H9 (cell line): ENCODE measurements at regions not wholly inside any gene's neighbourhood (a gene's known extent, or its start where the extent isn't known, plus 50 kb on each side); places are given as distances from the start of the nearest gene placed in this dataset.

Experiments
- DNase-seq: peaks from one replicate; pipeline ENCODE4 v3.0.0-alpha.2; 2017
- H2AFZ ChIP-seq: one replicate; pipeline ENCODE4 v1.6.1; 2013; ENCODE audit warnings: mild to moderate bottlenecking, low read length, control low read depth, moderate library complexity
- H2AK5ac ChIP-seq: 2 replicates; pipeline ENCODE4 v1.6.1; 2013; ENCODE audit warnings: low read length, control low read depth, mixed read lengths; ENCODE audit not compliant: insufficient read length
- H2BK120ac ChIP-seq: one replicate; pipeline ENCODE4 v1.6.1; 2013; ENCODE audit warnings: low read depth, mild to moderate bottlenecking, low read length, control low read depth, inconsistent platforms; ENCODE audit not compliant: poor library complexity, severe bottlenecking
- H2BK12ac ChIP-seq: 2 replicates; pipeline ENCODE4 v1.6.1; 2013; ENCODE audit warnings: low read length, control low read depth, mixed read lengths, low read depth; ENCODE audit not compliant: insufficient read length
- H2BK15ac ChIP-seq: 2 replicates; pipeline ENCODE4 v1.6.1; 2013; ENCODE audit warnings: low read depth, low read length, control low read depth
- H2BK20ac ChIP-seq: one replicate; pipeline ENCODE4 v1.6.1; 2013; ENCODE audit warnings: low read depth, mild to moderate bottlenecking, low read length, control low read depth, inconsistent platforms; ENCODE audit not compliant: poor library complexity, severe bottlenecking
- H2BK5ac ChIP-seq: 2 replicates; pipeline ENCODE4 v1.6.1; 2013; ENCODE audit warnings: low read length, control low read depth, mixed read lengths; ENCODE audit not compliant: insufficient read length
- H3K14ac ChIP-seq: 2 replicates; pipeline ENCODE4 v1.6.1; 2013; ENCODE audit warnings: low read length, control low read depth; ENCODE audit not compliant: insufficient read depth
- H3K18ac ChIP-seq: 2 replicates; pipeline ENCODE4 v1.6.1; 2013; ENCODE audit warnings: low read depth, mild to moderate bottlenecking, mixed read lengths, low read length, control low read depth; ENCODE audit not compliant: insufficient read length
- H3K23ac ChIP-seq: 2 replicates; pipeline ENCODE4 v1.6.1; 2013; ENCODE audit warnings: low read length, control low read depth, mixed read lengths, low read depth; ENCODE audit not compliant: insufficient read length
- H3K23me2 ChIP-seq: 2 replicates; pipeline ENCODE4 v1.6.1; 2013; ENCODE audit warnings: low read depth, mild to moderate bottlenecking, mixed read lengths, low read length, control low read depth; ENCODE audit not compliant: insufficient read length, poor library complexity, severe bottlenecking
- H3K27ac ChIP-seq: 2 replicates; pipeline ENCODE4 v1.5.1; 2013; ENCODE audit warnings: low read length, control low read depth, mixed read lengths, low read depth; ENCODE audit not compliant: insufficient read length
- H3K27me3 ChIP-seq: 2 replicates; pipeline ENCODE4 v1.6.1; 2013; ENCODE audit warnings: low read length, control low read depth, inconsistent platforms; ENCODE audit not compliant: insufficient read depth
- H3K4ac ChIP-seq: 2 replicates; pipeline ENCODE4 v1.6.1; 2013; ENCODE audit warnings: low read depth, mild to moderate bottlenecking, control low read depth, inconsistent platforms, low read length, moderate library complexity
- H3K4me1 ChIP-seq: 2 replicates; pipeline ENCODE4 v1.6.1; 2013; ENCODE audit warnings: low read length, control low read depth, inconsistent platforms; ENCODE audit not compliant: insufficient read depth
- H3K4me2 ChIP-seq: 2 replicates; pipeline ENCODE4 v1.6.1; 2013; ENCODE audit warnings: low read length, control low read depth, mixed read lengths; ENCODE audit not compliant: insufficient read length, insufficient read depth
- H3K56ac ChIP-seq: 2 replicates; pipeline ENCODE4 v1.6.1; 2013; ENCODE audit warnings: low read depth, mild to moderate bottlenecking, mixed read lengths, low read length, control low read depth; ENCODE audit not compliant: insufficient read length
- H3K79me1 ChIP-seq: 2 replicates; pipeline ENCODE4 v1.6.1; 2013; ENCODE audit warnings: low read depth, mild to moderate bottlenecking, moderate library complexity, low read length, control low read depth, inconsistent platforms; ENCODE audit not compliant: insufficient read depth, poor library complexity, severe bottlenecking
- H3K79me2 ChIP-seq: 2 replicates; pipeline ENCODE4 v1.6.1; 2013; ENCODE audit warnings: low read length, control low read depth, inconsistent platforms; ENCODE audit not compliant: insufficient read depth
- H3K9ac ChIP-seq: 2 replicates; pipeline ENCODE4 v1.6.1; 2013; ENCODE audit warnings: low read length, control low read depth, mixed read lengths; ENCODE audit not compliant: insufficient read length; ENCODE audit errors: extremely low read depth
- H3K9me3 ChIP-seq: one replicate; pipeline ENCODE4 v1.6.1; 2013; ENCODE audit warnings: low read depth, low read length, inconsistent platforms; ENCODE audit not compliant: control insufficient read depth
- H3T11ph ChIP-seq: one replicate; pipeline ENCODE4 v1.6.1; 2013; ENCODE audit warnings: mild to moderate bottlenecking, low read length, control low read depth, inconsistent platforms
- H4K20me1 ChIP-seq: one replicate; pipeline ENCODE4 v1.6.1; 2013; ENCODE audit not compliant: control insufficient read depth, insufficient read length, insufficient read depth
- H4K5ac ChIP-seq: 2 replicates; pipeline ENCODE4 v1.6.1; 2013; ENCODE audit warnings: low read depth, mild to moderate bottlenecking, mixed read lengths, low read length, control low read depth; ENCODE audit not compliant: insufficient read length
- H4K8ac ChIP-seq: replicated peaks from 2 replicates; pipeline ENCODE4 v1.6.1; 2013; ENCODE audit warnings: low read length, control low read depth, mixed read lengths, low read depth; ENCODE audit not compliant: insufficient read length
- H4K91ac ChIP-seq: 2 replicates; pipeline ENCODE4 v1.6.1; 2013; ENCODE audit warnings: low read depth, mild to moderate bottlenecking, moderate library complexity, mixed read lengths, low read length, control low read depth; ENCODE audit not compliant: insufficient read length
- H3K27ac Mint-ChIP-seq, 3 experiments: 2 replicates in 2 of 3; 3 replicates in 1 of 3; pipeline ENCODE4 v1.8.0; 2020 to 2021; ENCODE audit warnings: mixed read lengths in 3 of 3, mild to moderate bottlenecking in 1 of 3, moderate library complexity in 1 of 3
- H3K27me3 Mint-ChIP-seq: 2 replicates; pipeline ENCODE4 v1.8.0; 2021; ENCODE audit warnings: low read depth, mild to moderate bottlenecking, moderate library complexity, mixed read lengths
- H3K36me3 Mint-ChIP-seq, 3 experiments: 2 replicates in 2 of 3; 3 replicates in 1 of 3; pipeline ENCODE4 v1.8.0; 2020 to 2021; ENCODE audit warnings: low read depth in 3 of 3, mixed read lengths in 3 of 3; ENCODE audit not compliant: insufficient read depth in 1 of 3
- H3K4me1 Mint-ChIP-seq, 2 experiments: 2 replicates each; pipeline ENCODE4 v1.8.0; 2020; ENCODE audit warnings: mixed read lengths in 2 of 2
- H3K4me3 Mint-ChIP-seq, 2 experiments: 2 replicates in 1 of 2; 3 replicates in 1 of 2; pipeline ENCODE4 v1.8.0; 2020 to 2021; ENCODE audit warnings: mild to moderate bottlenecking in 2 of 2, mixed read lengths in 2 of 2, moderate library complexity in 1 of 2
- H3K9me3 Mint-ChIP-seq, 2 experiments: 2 replicates in 1 of 2; 3 replicates in 1 of 2; pipeline ENCODE4 v1.8.0; 2020; ENCODE audit warnings: mild to moderate bottlenecking in 2 of 2, mixed read lengths in 2 of 2, moderate library complexity in 1 of 2
- CTCF ChIP-seq: fragments of 200-600 bp; sonication (generic); conservative IDR thresholded peaks from 3 replicates; pipeline ENCODE4 v1.8.0; 2021; ENCODE audit warnings: antibody characterized with exemption, mild to moderate bottlenecking
- WGBS: extraction: QIAGEN DNeasy Blood & Tissue Kit; methylation state at CpG from one replicate; pipeline ENCODE4 v1.1.7; 2013; ENCODE audit warnings: missing lambda C conversion rate, low lambda C conversion rate, mixed read lengths; ENCODE audit not compliant: insufficient read length; ENCODE audit errors: extremely low coverage; 5-methylcytosine and 5-hydroxymethylcytosine counted together

- Histone ChIP-seq H2BK5ac (no peak overlapping the region), H4K91ac (no peak overlapping the region), H3T11ph (no peak overlapping the region), H2BK15ac (no peak overlapping the region), H3K79me2 (no peaks in the 10 kb centered on the region), H3K27me3 (no peaks in the 10 kb centered on the region), H4K20me1 (no peaks in the 10 kb centered on the region), H3K56ac (no peak overlapping the region), H3K27ac (no peak overlapping the region), H3K14ac (no peak overlapping the region), H2BK20ac (no peak overlapping the region), H2BK12ac (no peak overlapping the region), H3K4me2 (no peak overlapping the region), H4K5ac (no peak overlapping the region), H3K23ac (no peak overlapping the region), H3K18ac (no peak overlapping the region), H3K4me1 (no peaks in the 10 kb centered on the region), H3K4ac (no peak overlapping the region), H2BK120ac (no peak overlapping the region), H3K9me3 (no peaks in the 10 kb centered on the region), H3K23me2 (no peaks in the 10 kb centered on the region), H3K9ac (no peak overlapping the region), H4K8ac (no peak overlapping the region), H2AK5ac (no peak overlapping the region), H3K79me1 (no peaks in the 10 kb centered on the region), H2AFZ (no peak overlapping the region)
- no peak overlapping the region for H3K4me3 Mint-ChIP-seq
- no peak for DNase-seq
- WGBS, result no CpG with 5 or more reads among the region's 4 CpGs
- no peaks in the 10 kb centered on the region; the same call in 1 of the 2 replicates for H3K27me3 Mint-ChIP-seq
- no peaks in the 10 kb centered on the region; a peak in 1 of 5 replicates for H3K9me3 Mint-ChIP-seq
- peaks cover 10 to 13% of the 10 kb centered on the region in 2 experiments for H3K4me1 Mint-ChIP-seq
- TF ChIP-seq CTCF, result no peak
- no peaks in the 10 kb centered on the region; a peak in 1 of 7 replicates for H3K36me3 Mint-ChIP-seq
- H3K27ac Mint-ChIP-seq, result no peak overlapping the region
Observed at GRCh38 chr16:65878347-65878746, 488.1 kb upstream of the CDH5 start.
